ENCODE measurements at regions not wholly inside any gene's neighbourhood (a gene's known extent, or its start where the extent isn't known, plus 50 kb on each side); places are given as distances from the start of the nearest gene placed in this dataset.

DNA sequence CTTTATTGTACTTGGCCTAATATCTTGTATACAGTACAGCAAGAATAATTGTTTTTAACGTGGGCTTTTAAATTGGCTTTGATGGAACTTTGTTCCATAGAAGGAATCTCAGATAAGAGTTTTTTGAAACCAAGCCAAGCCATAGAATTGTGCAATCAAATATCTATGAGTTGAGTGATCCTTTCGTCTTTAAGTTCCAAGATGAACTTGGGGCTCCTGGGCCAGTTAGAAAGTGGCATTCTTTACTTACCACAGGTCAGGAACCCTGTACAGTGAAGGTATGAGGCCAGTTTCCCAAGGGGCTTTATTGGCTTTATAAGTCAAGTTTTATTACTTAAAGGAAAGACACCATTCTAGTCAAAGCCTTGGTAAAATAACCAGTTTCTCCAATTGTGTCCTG, 2104.2 kb downstream of the PCDH7 start:
- TF ChIP-seq, protein P1, sequence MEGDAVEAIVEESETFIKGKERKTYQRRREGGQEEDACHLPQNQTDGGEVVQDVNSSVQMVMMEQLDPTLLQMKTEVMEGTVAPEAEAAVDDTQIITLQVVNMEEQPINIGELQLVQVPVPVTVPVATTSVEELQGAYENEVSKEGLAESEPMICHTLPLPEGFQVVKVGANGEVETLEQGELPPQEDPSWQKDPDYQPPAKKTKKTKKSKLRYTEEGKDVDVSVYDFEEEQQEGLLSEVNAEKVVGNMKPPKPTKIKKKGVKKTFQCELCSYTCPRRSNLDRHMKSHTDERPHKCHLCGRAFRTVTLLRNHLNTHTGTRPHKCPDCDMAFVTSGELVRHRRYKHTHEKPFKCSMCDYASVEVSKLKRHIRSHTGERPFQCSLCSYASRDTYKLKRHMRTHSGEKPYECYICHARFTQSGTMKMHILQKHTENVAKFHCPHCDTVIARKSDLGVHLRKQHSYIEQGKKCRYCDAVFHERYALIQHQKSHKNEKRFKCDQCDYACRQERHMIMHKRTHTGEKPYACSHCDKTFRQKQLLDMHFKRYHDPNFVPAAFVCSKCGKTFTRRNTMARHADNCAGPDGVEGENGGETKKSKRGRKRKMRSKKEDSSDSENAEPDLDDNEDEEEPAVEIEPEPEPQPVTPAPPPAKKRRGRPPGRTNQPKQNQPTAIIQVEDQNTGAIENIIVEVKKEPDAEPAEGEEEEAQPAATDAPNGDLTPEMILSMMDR (conservative IDR thresholded peaks at IDR 0.05; ENCODE audit: low read length), result no peak
- no peak for TF ChIP-seq EZH2phosphoT487 (IDR thresholded peaks at IDR 0.05; ENCODE audit: borderline replicate concordance)

Measured in Loucy (cell line).